Amygdala (tissue), 56 donors: ENCODE measurements at regions not wholly inside any gene's neighbourhood (a gene's known extent, or its start where the extent isn't known, plus 50 kb on each side); places are given as distances from the start of the nearest gene placed in this dataset.

Experiments
- DNase-seq, 56 donors: peaks; one replicate each; lab custom pipeline; 2025; lab: John Stamatoyannopoulos, UW

- DNase-seq: no peak
Observed at GRCh38 chr13:39965309-39965708, 309.8 kb downstream of the COG6 start.

- no peak for DNase-seq
Observed at GRCh38 chr13:39967199-39967959, 311.9 kb downstream of the COG6 start.

GRCh38 chr13:39968646-39969475 lies 313.4 kb downstream of the COG6 start:
- DNase-seq: no peak

- DNase-seq: peak in 1 of 56 donors; percentile 37
Observed at GRCh38 chr13:39970177-39970846, 314.9 kb downstream of the COG6 start.

GRCh38 chr13:39971526-39971925 lies 316.1 kb downstream of the COG6 start:
- no peak for DNase-seq

- no peak for DNase-seq
Observed at GRCh38 chr13:39976481-39976880, 321.0 kb downstream of the COG6 start.

GRCh38 chr13:39981056-39981455 lies 325.6 kb downstream of the COG6 start:
- DNase-seq: no peak

GRCh38 chr13:39982745-39983144 lies 327.3 kb downstream of the COG6 start:
- DNase-seq: no peak

GRCh38 chr13:39985071-39985470 lies 329.6 kb downstream of the COG6 start:
- DNase-seq: no peak

- DNase-seq: no peak
Observed at GRCh38 chr13:39988351-39988750, 332.9 kb downstream of the COG6 start.

- DNase-seq: no peak
Observed at GRCh38 chr13:39998166-39998565, 342.7 kb downstream of the COG6 start.

GRCh38 chr13:40002016-40002415 lies 346.6 kb downstream of the COG6 start:
- DNase-seq: no peak

GRCh38 chr13:40013554-40013953 lies 358.1 kb downstream of the COG6 start:
- no peak for DNase-seq

GRCh38 chr13:40016953-40017660 lies 361.6 kb downstream of the COG6 start:
- DNase-seq: no peak

GRCh38 chr13:40017662-40018262 lies 362.3 kb downstream of the COG6 start:
- no peak for DNase-seq

- no peak for DNase-seq
Observed at GRCh38 chr13:40023595-40024203, 368.2 kb downstream of the COG6 start.

GRCh38 chr13:40024204-40024966 lies 368.9 kb downstream of the COG6 start:
- no peak for DNase-seq

- DNase-seq: no peak
Observed at GRCh38 chr13:40024967-40025714, 369.7 kb downstream of the COG6 start.
